Liver (tissue), 8 donors: ENCODE measurements at regions not wholly inside any gene's neighbourhood (a gene's known extent, or its start where the extent isn't known, plus 50 kb on each side); places are given as distances from the start of the nearest gene placed in this dataset.

Experiments
- DNase-seq: peaks from one replicate; pipeline ENCODE4 v3.0.0-alpha.2; 2017; ENCODE audit warnings: low spot score
- H3K27ac ChIP-seq, 2 donors: one replicate each; pipeline ENCODE4 v1.7.0; 2013; ENCODE audit warnings: inconsistent platforms in 2 of 2, low read length in 2 of 2, control low read depth in 1 of 2, low read depth in 1 of 2, mild to moderate bottlenecking in 1 of 2
- H3K27me3 ChIP-seq, 4 donors: one replicate each; pipeline versions ENCODE4 v1.6.1 to v1.7.0; 2013; ENCODE audit warnings: low read length in 3 of 4, inconsistent platforms in 1 of 4, mild to moderate bottlenecking in 1 of 4, moderate library complexity in 1 of 4; ENCODE audit not compliant: control insufficient read depth in 4 of 4, insufficient read depth in 4 of 4
- H3K36me3 ChIP-seq, 4 donors: one replicate each; pipeline versions ENCODE4 v1.6.1 to v1.7.0; 2013; ENCODE audit warnings: low read length in 3 of 4, mild to moderate bottlenecking in 3 of 4, low read depth in 1 of 4, moderate library complexity in 1 of 4; ENCODE audit not compliant: control insufficient read depth in 4 of 4, insufficient read depth in 3 of 4
- H3K4me1 ChIP-seq, 4 donors: one replicate each; pipeline versions ENCODE4 v1.6.1 to v1.7.0; 2013; ENCODE audit warnings: low read length in 3 of 4, mild to moderate bottlenecking in 3 of 4, moderate library complexity in 1 of 4; ENCODE audit not compliant: control insufficient read depth in 4 of 4, insufficient read depth in 4 of 4
- H3K4me3 ChIP-seq, 3 donors: one replicate each; pipeline versions ENCODE4 v1.6.1 to v1.7.0; 2013; ENCODE audit warnings: low read length in 3 of 3, control low read depth in 1 of 3, low read depth in 1 of 3, mild to moderate bottlenecking in 1 of 3
- H3K9ac ChIP-seq, 2 donors: one replicate each; pipeline ENCODE4 v1.7.0; 2013; ENCODE audit warnings: low read length in 2 of 2, mild to moderate bottlenecking in 2 of 2, moderate library complexity in 2 of 2, control low read depth in 1 of 2, low read depth in 1 of 2
- H3K9me3 ChIP-seq, 4 donors: one replicate each; pipeline versions ENCODE4 v1.6.1 to v1.7.0; 2013; ENCODE audit warnings: low read length in 3 of 4; ENCODE audit not compliant: control insufficient read depth in 4 of 4
- ATF3 ChIP-seq: IDR thresholded peaks from 2 replicates; pipeline ENCODE4 v1.6.1; 2016; ENCODE audit warnings: antibody characterized with exemption
- CTCF ChIP-seq: fragments of 150-350 bp; IDR thresholded peaks from 2 replicates; pipeline ENCODE4 v1.5.1; 2017; ENCODE audit warnings: improper control_type of control experiment, low read depth, low read length; ENCODE audit not compliant: missing input control
- EGR1 ChIP-seq, 2 donors: IDR thresholded peaks; 2 replicates each; pipeline ENCODE4 v1.6.1; 2016 to 2018; ENCODE audit warnings: antibody characterized with exemption in 2 of 2, low read depth in 2 of 2
- FOXA1 ChIP-seq: IDR thresholded peaks from 2 replicates; pipeline ENCODE4 v1.6.1; 2016; ENCODE audit warnings: antibody characterized with exemption
- FOXA2 ChIP-seq: IDR thresholded peaks from 2 replicates; pipeline ENCODE4 v1.6.1; 2016; ENCODE audit warnings: antibody characterized with exemption
- GABPA ChIP-seq, 2 donors: IDR thresholded peaks in 1 of 2; conservative IDR thresholded peaks in 1 of 2; 2 replicates each; pipeline ENCODE4 v1.6.1; 2016; ENCODE audit warnings: antibody characterized with exemption in 2 of 2, mild to moderate bottlenecking in 1 of 2, moderate library complexity in 1 of 2
- HNF4A ChIP-seq, 2 donors: conservative IDR thresholded peaks; 2 replicates each; pipeline ENCODE4 v1.6.1; 2016; ENCODE audit warnings: antibody characterized with exemption in 2 of 2, mild to moderate bottlenecking in 2 of 2
- HNF4G ChIP-seq: IDR thresholded peaks from 2 replicates; pipeline ENCODE4 v1.6.1; 2016; ENCODE audit warnings: antibody characterized with exemption
- JUND ChIP-seq, 2 donors: IDR thresholded peaks; 2 replicates each; pipeline ENCODE4 v1.6.1; 2016; ENCODE audit warnings: antibody characterized with exemption in 2 of 2
- MAX ChIP-seq: IDR thresholded peaks from 2 replicates; pipeline ENCODE4 v1.6.1; 2016; ENCODE audit warnings: antibody characterized with exemption
- NR2F2 ChIP-seq: IDR thresholded peaks from 2 replicates; pipeline ENCODE4 v1.6.1; 2016; ENCODE audit warnings: antibody characterized with exemption
- RAD21 ChIP-seq, 2 donors: IDR thresholded peaks; 2 replicates each; pipeline ENCODE4 v1.6.1; 2016; ENCODE audit warnings: antibody characterized with exemption in 2 of 2, mild to moderate bottlenecking in 2 of 2
- RXRA ChIP-seq, 2 donors: IDR thresholded peaks; 2 replicates each; pipeline ENCODE4 v1.6.1; 2017 to 2018; ENCODE audit warnings: antibody characterized with exemption in 2 of 2, mild to moderate bottlenecking in 1 of 2
- SP1 ChIP-seq: IDR thresholded peaks from 2 replicates; pipeline ENCODE4 v1.6.1; 2018; ENCODE audit warnings: antibody characterized with exemption, mild to moderate bottlenecking
- YY1 ChIP-seq: IDR thresholded peaks from 2 replicates; pipeline ENCODE4 v1.6.1; 2016; ENCODE audit warnings: antibody characterized with exemption, mild to moderate bottlenecking
- WGBS: extraction: QIAGEN DNeasy Blood & Tissue Kit; methylation state at CpG from one replicate; pipeline ENCODE4 v1.1.7; 2013; 5-methylcytosine and 5-hydroxymethylcytosine counted together
- TF ChIP-seq, protein P1 (sequence below): IDR thresholded peaks from 2 replicates; pipeline ENCODE4 v1.6.1; 2016; ENCODE audit warnings: antibody characterized with exemption
- TF ChIP-seq, protein P2 (sequence below): IDR thresholded peaks from 2 replicates; pipeline ENCODE4 v1.6.1; 2016; ENCODE audit warnings: antibody characterized with exemption, mild to moderate bottlenecking
- donor health status: healthy.
- donor health status: healthy.
- donor health status: healthy.
- donor health status: healthy.
- donor health status: healthy.

GRCh38 chr6:4272996-4273395 is 137.6 kb upstream of the ECI2 start:
- Histone ChIP-seq H3K9ac (no peak overlapping the region), H3K4me1 (no peaks in the 10 kb centered on the region), H3K4me3 (no peak overlapping the region), H3K27me3 (no peaks in the 10 kb centered on the region), H3K27ac (no peak overlapping the region), H3K9me3 (no peaks in the 10 kb centered on the region), H3K36me3 (no peaks in the 10 kb centered on the region)
- DNase-seq = no peak
- 94% methylated on average over 6 of the region's 6 CpGs for WGBS
- TF ChIP-seq RXRA (IDR thresholded peaks at IDR 0.05) (no peak), MAX (no peak), EGR1 (IDR thresholded peaks at IDR 0.05; ENCODE audit: low read depth in 2 of 2) (no peak), FOXA2 (no peak), JUND (IDR thresholded peaks at IDR 0.05) (no peak), FOXA1 (no peak), CTCF (no peak), ATF3 (no peak), RAD21 (IDR thresholded peaks at IDR 0.05) (no peak), SP1 (no peak), HNF4A (conservative IDR thresholded peaks at IDR 0.05) (no peak), GABPA (IDR thresholded peaks at IDR 0.05 in 1 of 2, conservative IDR thresholded peaks at IDR 0.05 in 1 of 2) (no peak), HNF4G (no peak), NR2F2 (no peak), YY1 (no peak)
- TF ChIP-seq, protein P1, sequence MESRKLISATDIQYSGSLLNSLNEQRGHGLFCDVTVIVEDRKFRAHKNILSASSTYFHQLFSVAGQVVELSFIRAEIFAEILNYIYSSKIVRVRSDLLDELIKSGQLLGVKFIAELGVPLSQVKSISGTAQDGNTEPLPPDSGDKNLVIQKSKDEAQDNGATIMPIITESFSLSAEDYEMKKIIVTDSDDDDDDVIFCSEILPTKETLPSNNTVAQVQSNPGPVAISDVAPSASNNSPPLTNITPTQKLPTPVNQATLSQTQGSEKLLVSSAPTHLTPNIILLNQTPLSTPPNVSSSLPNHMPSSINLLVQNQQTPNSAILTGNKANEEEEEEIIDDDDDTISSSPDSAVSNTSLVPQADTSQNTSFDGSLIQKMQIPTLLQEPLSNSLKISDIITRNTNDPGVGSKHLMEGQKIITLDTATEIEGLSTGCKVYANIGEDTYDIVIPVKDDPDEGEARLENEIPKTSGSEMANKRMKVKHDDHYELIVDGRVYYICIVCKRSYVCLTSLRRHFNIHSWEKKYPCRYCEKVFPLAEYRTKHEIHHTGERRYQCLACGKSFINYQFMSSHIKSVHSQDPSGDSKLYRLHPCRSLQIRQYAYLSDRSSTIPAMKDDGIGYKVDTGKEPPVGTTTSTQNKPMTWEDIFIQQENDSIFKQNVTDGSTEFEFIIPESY = no peak
- TF ChIP-seq, protein P2, sequence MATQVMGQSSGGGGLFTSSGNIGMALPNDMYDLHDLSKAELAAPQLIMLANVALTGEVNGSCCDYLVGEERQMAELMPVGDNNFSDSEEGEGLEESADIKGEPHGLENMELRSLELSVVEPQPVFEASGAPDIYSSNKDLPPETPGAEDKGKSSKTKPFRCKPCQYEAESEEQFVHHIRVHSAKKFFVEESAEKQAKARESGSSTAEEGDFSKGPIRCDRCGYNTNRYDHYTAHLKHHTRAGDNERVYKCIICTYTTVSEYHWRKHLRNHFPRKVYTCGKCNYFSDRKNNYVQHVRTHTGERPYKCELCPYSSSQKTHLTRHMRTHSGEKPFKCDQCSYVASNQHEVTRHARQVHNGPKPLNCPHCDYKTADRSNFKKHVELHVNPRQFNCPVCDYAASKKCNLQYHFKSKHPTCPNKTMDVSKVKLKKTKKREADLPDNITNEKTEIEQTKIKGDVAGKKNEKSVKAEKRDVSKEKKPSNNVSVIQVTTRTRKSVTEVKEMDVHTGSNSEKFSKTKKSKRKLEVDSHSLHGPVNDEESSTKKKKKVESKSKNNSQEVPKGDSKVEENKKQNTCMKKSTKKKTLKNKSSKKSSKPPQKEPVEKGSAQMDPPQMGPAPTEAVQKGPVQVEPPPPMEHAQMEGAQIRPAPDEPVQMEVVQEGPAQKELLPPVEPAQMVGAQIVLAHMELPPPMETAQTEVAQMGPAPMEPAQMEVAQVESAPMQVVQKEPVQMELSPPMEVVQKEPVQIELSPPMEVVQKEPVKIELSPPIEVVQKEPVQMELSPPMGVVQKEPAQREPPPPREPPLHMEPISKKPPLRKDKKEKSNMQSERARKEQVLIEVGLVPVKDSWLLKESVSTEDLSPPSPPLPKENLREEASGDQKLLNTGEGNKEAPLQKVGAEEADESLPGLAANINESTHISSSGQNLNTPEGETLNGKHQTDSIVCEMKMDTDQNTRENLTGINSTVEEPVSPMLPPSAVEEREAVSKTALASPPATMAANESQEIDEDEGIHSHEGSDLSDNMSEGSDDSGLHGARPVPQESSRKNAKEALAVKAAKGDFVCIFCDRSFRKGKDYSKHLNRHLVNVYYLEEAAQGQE = no peak
